ENCODE measurements at regions not wholly inside any gene's neighbourhood (a gene's known extent, or its start where the extent isn't known, plus 50 kb on each side); places are given as distances from the start of the nearest gene placed in this dataset.

DNA sequence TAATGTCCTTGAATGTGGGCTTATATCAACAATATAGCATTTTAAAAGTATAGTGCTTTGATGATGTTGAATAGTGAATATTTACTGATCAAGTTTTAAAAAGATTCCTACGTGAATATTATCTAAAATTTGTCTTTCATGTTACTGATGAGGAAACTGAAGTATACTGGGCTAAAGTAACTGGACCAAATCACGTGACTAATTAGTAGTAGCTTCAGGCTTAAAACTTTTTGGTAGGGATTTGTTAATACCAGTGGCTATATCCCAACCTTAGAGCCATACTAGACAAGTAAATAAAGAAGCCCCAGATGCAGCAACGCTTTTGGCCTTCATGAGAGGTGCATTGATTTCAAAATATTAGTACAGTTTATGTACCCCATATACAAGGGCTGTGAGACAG, 152.1 kb upstream of the EDIL3 start:
- H3K9ac ChIP-seq (ENCODE audit: low read depth, low read length) = no peak overlapping the region
- ATAC-seq (ENCODE audit: insufficient read depth, low read depth) (no peak), DNase-seq (no peak)
- no peak overlapping the region for H2AFZ ChIP-seq (ENCODE audit: low read depth, low read length)
- no peaks in the 10 kb centered on the region for H3K79me2 ChIP-seq (ENCODE audit: insufficient read depth, low read length)
- no peaks in the 10 kb centered on the region for H4K20me1 ChIP-seq (ENCODE audit: insufficient read depth, low read length)
- H3K27me3 ChIP-seq (ENCODE audit: insufficient read depth, low read length, poor library complexity) = no peaks in the 10 kb centered on the region
- H3K4me2 ChIP-seq (ENCODE audit: insufficient read depth, low read length) = no peak overlapping the region
- no peaks in the 10 kb centered on the region for H3K36me3 ChIP-seq (ENCODE audit: insufficient read depth, low read length)
- H3K27ac ChIP-seq (ENCODE audit: low read length) = no peak overlapping the region
- H3K9me3 ChIP-seq (ENCODE audit: insufficient read depth, low read length, severe bottlenecking) = no peaks in the 10 kb centered on the region
- no peak overlapping the region for H3K4me3 ChIP-seq (ENCODE audit: low read depth in 1 of 2, low read length in 2 of 2)
- TF ChIP-seq, protein P1, sequence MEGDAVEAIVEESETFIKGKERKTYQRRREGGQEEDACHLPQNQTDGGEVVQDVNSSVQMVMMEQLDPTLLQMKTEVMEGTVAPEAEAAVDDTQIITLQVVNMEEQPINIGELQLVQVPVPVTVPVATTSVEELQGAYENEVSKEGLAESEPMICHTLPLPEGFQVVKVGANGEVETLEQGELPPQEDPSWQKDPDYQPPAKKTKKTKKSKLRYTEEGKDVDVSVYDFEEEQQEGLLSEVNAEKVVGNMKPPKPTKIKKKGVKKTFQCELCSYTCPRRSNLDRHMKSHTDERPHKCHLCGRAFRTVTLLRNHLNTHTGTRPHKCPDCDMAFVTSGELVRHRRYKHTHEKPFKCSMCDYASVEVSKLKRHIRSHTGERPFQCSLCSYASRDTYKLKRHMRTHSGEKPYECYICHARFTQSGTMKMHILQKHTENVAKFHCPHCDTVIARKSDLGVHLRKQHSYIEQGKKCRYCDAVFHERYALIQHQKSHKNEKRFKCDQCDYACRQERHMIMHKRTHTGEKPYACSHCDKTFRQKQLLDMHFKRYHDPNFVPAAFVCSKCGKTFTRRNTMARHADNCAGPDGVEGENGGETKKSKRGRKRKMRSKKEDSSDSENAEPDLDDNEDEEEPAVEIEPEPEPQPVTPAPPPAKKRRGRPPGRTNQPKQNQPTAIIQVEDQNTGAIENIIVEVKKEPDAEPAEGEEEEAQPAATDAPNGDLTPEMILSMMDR (IDR thresholded peaks at IDR 0.05; ENCODE audit: borderline replicate concordance, extremely low read depth, low read length, poor library complexity, severe bottlenecking) = no peak
- no peak for TF ChIP-seq EZH2 (IDR thresholded peaks at IDR 0.05; ENCODE audit: borderline replicate concordance, low read depth, low read length, severe bottlenecking)
- H3K4me1 ChIP-seq (ENCODE audit: insufficient read depth, low read length) = no peaks in the 10 kb centered on the region

DNA sequence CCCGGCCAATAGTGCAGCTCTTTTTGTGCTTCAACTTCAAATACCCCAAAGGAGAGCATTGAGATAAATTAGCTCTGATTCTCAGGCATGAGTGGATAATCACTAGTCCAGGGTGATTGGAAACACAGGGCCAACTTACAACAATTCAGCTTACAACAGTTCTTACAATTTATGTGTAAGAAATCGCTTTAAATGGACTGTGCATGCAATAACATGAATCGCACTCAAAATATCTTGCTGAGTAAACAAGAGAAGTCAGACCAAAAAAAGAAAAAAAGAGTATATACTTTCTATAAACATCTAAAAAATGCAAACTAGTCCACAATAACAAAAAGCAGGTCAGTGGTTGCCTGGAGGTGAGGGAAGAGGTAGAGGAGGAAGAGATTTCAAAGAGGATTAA, 150.6 kb upstream of the EDIL3 start:
- no peaks in the 10 kb centered on the region for H3K4me1 ChIP-seq (ENCODE audit: insufficient read depth, low read length)
- no peaks in the 10 kb centered on the region for H3K9me3 ChIP-seq (ENCODE audit: insufficient read depth, low read length, severe bottlenecking)
- H3K36me3 ChIP-seq (ENCODE audit: insufficient read depth, low read length) = no peaks in the 10 kb centered on the region
- H4K20me1 ChIP-seq (ENCODE audit: insufficient read depth, low read length) = no peaks in the 10 kb centered on the region
- H3K27ac ChIP-seq (ENCODE audit: low read length) = no peak overlapping the region
- H2AFZ ChIP-seq (ENCODE audit: low read depth, low read length) = no peak overlapping the region
- DNase-seq = no peak
- TF ChIP-seq, protein P1 (IDR thresholded peaks at IDR 0.05; ENCODE audit: borderline replicate concordance, extremely low read depth, low read length, poor library complexity, severe bottlenecking) = no peak
- no peak for TF ChIP-seq EZH2 (IDR thresholded peaks at IDR 0.05; ENCODE audit: borderline replicate concordance, low read depth, low read length, severe bottlenecking)
- H3K9ac ChIP-seq (ENCODE audit: low read depth, low read length) = no peak overlapping the region
- no peak overlapping the region for H3K4me2 ChIP-seq (ENCODE audit: insufficient read depth, low read length)
- no peaks in the 10 kb centered on the region for H3K27me3 ChIP-seq (ENCODE audit: insufficient read depth, low read length, poor library complexity)
- no peak for ATAC-seq (ENCODE audit: insufficient read depth, low read depth)
- H3K79me2 ChIP-seq (ENCODE audit: insufficient read depth, low read length) = no peaks in the 10 kb centered on the region
- no peak overlapping the region for H3K4me3 ChIP-seq (ENCODE audit: low read depth in 1 of 2, low read length in 2 of 2)

DNA sequence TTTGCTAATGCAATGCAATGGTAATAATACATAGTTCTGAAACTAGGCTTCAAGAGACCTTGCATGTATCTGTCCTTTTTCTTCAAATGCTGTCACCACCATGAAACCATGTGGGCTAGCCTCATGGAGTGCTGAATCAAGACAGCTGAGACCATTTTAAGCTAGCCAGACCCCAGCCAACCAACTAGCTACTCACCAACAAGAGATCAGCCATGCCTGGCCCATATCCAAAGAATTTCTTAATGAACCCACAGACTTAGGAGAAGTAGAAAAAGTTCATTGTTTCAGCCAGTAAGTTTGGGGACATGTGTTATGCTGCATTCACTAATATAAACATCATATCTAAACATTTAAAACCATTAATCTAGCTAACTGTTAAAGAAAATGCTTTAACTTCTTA, 139.8 kb upstream of the EDIL3 start:
- Histone ChIP-seq H3K9me3 (ENCODE audit: insufficient read depth, low read length, severe bottlenecking) (no peaks in the 10 kb centered on the region), H3K36me3 (ENCODE audit: insufficient read depth, low read length) (no peaks in the 10 kb centered on the region), H3K4me3 (ENCODE audit: low read depth in 1 of 2, low read length in 2 of 2) (no peak overlapping the region), H3K27me3 (ENCODE audit: insufficient read depth, low read length, poor library complexity) (no peaks in the 10 kb centered on the region), H2AFZ (ENCODE audit: low read depth, low read length) (no peak overlapping the region), H4K20me1 (ENCODE audit: insufficient read depth, low read length) (no peaks in the 10 kb centered on the region), H3K9ac (ENCODE audit: low read depth, low read length) (no peak overlapping the region), H3K79me2 (ENCODE audit: insufficient read depth, low read length) (no peaks in the 10 kb centered on the region), H3K4me2 (ENCODE audit: insufficient read depth, low read length) (no peak overlapping the region), H3K27ac (ENCODE audit: low read length) (no peak overlapping the region), H3K4me1 (ENCODE audit: insufficient read depth, low read length) (no peaks in the 10 kb centered on the region)
- TF ChIP-seq EZH2 (IDR thresholded peaks at IDR 0.05; ENCODE audit: borderline replicate concordance, low read depth, low read length, severe bottlenecking) = no peak
- TF ChIP-seq, protein P1 (IDR thresholded peaks at IDR 0.05; ENCODE audit: borderline replicate concordance, extremely low read depth, low read length, poor library complexity, severe bottlenecking) = no peak
- DNase-seq (no peak), ATAC-seq (ENCODE audit: insufficient read depth, low read depth) (no peak)

DNA sequence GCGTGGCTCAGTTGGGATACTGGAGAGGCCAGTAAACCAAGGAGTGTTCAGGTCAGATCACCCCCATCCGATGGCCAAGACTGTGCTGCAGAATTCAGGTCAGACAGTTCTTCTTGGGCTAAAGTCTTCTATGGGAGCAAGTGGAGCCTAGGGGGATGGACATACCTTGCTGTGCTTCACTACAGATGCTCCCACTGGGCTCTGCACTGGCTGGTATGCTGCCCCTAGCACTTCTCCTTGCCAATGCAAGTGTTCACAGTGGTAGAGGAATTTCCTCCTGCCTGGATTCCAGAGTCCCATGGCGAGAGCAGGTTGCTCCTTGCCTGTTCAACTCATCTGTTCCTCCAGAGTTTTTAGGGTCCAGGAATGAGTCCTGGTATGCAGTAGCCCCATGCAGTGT, 134.2 kb upstream of the EDIL3 start:
- Histone ChIP-seq H3K27ac (ENCODE audit: low read length) (no peak overlapping the region), H3K4me3 (ENCODE audit: low read depth in 1 of 2, low read length in 2 of 2) (no peak overlapping the region), H2AFZ (ENCODE audit: low read depth, low read length) (no peak overlapping the region), H3K9me3 (ENCODE audit: insufficient read depth, low read length, severe bottlenecking) (no peaks in the 10 kb centered on the region), H4K20me1 (ENCODE audit: insufficient read depth, low read length) (no peaks in the 10 kb centered on the region), H3K36me3 (ENCODE audit: insufficient read depth, low read length) (no peaks in the 10 kb centered on the region), H3K9ac (ENCODE audit: low read depth, low read length) (no peak overlapping the region), H3K79me2 (ENCODE audit: insufficient read depth, low read length) (no peaks in the 10 kb centered on the region), H3K4me2 (ENCODE audit: insufficient read depth, low read length) (no peak overlapping the region), H3K4me1 (ENCODE audit: insufficient read depth, low read length) (no peaks in the 10 kb centered on the region), H3K27me3 (ENCODE audit: insufficient read depth, low read length, poor library complexity) (no peaks in the 10 kb centered on the region)
- DNase-seq = no peak
- no peak for ATAC-seq (ENCODE audit: insufficient read depth, low read depth)
- no peak for TF ChIP-seq EZH2 (IDR thresholded peaks at IDR 0.05; ENCODE audit: borderline replicate concordance, low read depth, low read length, severe bottlenecking)

All from DND-41 (cell line).